Body of pancreas (tissue), 4 donors: ENCODE measurements at regions not wholly inside any gene's neighbourhood (a gene's known extent, or its start where the extent isn't known, plus 50 kb on each side); places are given as distances from the start of the nearest gene placed in this dataset.

Experiments used
- POLR2A ChIP-seq, 3 donors: fragments of 450-650 bp; IDR thresholded peaks; one replicate each; pipeline ENCODE4 v1.6.1; 2016; ENCODE audit warnings: antibody characterized with exemption in 3 of 3, mild to moderate bottlenecking in 2 of 3
- TF ChIP-seq, protein P1 (sequence below), 7 experiments: fragments of 450-650 bp in 4 of 7; fragments of 200-600 bp in 3 of 7; sonication (generic) in 3 of 7; IDR thresholded peaks; one replicate each; pipeline ENCODE4 v1.5.1; 2016 to 2019; ENCODE audit warnings: antibody characterized with exemption in 7 of 7

DNA sequence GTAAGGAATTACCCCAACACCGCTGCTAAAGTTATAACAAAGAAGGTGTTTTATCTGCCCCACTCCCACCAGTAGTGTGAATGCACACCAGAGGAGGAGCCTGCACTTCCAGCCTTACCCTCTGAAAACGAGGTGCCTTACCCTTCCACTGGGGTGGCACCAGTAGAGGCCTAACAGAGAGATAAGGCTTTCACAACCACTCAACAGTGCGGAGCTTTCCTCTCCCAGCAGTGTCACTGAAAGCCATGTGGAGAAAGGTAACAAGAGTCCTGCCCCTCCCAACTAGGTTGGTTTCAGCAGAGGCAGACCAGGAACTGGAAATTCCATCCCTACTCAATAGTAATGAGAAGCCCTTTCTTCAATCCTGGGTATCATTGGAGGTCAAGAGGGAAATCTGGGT, 539.2 kb downstream of the VGLL3 start:
- TF ChIP-seq POLR2A (IDR thresholded peaks at IDR 0.05): no peak
- TF ChIP-seq, protein P1, sequence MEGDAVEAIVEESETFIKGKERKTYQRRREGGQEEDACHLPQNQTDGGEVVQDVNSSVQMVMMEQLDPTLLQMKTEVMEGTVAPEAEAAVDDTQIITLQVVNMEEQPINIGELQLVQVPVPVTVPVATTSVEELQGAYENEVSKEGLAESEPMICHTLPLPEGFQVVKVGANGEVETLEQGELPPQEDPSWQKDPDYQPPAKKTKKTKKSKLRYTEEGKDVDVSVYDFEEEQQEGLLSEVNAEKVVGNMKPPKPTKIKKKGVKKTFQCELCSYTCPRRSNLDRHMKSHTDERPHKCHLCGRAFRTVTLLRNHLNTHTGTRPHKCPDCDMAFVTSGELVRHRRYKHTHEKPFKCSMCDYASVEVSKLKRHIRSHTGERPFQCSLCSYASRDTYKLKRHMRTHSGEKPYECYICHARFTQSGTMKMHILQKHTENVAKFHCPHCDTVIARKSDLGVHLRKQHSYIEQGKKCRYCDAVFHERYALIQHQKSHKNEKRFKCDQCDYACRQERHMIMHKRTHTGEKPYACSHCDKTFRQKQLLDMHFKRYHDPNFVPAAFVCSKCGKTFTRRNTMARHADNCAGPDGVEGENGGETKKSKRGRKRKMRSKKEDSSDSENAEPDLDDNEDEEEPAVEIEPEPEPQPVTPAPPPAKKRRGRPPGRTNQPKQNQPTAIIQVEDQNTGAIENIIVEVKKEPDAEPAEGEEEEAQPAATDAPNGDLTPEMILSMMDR (IDR thresholded peaks at IDR 0.05): no peak
